Activated CD4-positive, CD25-positive, alpha-beta regulatory T cell treated with anti-CD3 and anti-CD28 coated beads, Interleukin-2, amount 50 U/mL, for 24 hours (primary cell): ENCODE measurements at regions not wholly inside any gene's neighbourhood (a gene's known extent, or its start where the extent isn't known, plus 50 kb on each side); places are given as distances from the start of the nearest gene placed in this dataset.

ENCODE experiments used
- ATAC-seq, 2 donors: fragments of 150-1000 bp; cut with Tn5 transposase; one replicate each; pipeline ENCODE4 v1.10.0; 2021; ENCODE audit warnings: mild to moderate bottlenecking in 1 of 2, moderate library complexity in 1 of 2

GRCh38 chr5:164553851-164554250 is 1048.4 kb downstream of the MAT2B start:
- no peak for ATAC-seq

- ATAC-seq, result no peak
Measured at GRCh38 chr5:164555809-164556208, 1050.4 kb downstream of the MAT2B start.

DNA sequence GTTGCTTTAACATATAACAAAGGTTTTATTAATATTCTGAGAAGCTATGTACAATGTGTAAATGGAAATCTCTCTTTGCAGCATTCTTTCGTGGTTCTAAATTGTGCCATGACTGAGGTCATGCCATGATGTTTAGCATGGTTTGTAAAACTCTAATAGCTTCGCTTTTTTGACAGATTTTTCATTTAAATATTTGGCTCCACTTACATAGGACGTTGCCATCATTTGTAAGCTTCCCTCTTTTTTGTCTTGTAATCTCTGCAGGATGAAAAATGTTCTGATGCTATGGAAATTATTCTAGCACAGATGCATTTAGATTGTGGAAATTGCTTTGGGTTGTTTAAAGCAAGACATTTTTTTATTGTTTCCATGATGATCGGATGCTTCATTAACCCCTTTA is 1054.8 kb downstream of the MAT2B start:
- no peak for ATAC-seq

GRCh38 chr5:164561933-164562872 is 1056.8 kb downstream of the MAT2B start:
- ATAC-seq, result no peak

- ATAC-seq, result no peak
Measured at GRCh38 chr5:164563370-164563769, 1058.0 kb downstream of the MAT2B start.

DNA sequence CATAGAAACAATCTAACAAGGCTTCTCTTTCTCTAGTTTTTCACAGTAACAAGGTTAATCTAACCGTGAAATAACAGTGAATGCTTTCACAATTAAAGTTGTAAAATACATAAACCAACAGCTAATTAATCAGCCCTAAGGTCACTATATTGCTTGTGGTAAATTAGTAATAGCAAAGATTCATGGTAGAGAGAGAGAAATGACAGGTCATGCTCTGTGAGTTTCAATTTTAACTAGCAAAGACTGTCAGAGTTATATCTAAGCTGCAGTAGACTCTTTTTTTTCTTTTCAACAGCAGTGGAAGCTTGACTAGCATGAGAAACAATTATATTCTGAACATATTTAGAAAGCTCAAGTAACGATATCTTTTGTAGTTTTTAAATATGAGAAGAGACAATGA is 1068.0 kb downstream of the MAT2B start:
- ATAC-seq, result no peak

DNA sequence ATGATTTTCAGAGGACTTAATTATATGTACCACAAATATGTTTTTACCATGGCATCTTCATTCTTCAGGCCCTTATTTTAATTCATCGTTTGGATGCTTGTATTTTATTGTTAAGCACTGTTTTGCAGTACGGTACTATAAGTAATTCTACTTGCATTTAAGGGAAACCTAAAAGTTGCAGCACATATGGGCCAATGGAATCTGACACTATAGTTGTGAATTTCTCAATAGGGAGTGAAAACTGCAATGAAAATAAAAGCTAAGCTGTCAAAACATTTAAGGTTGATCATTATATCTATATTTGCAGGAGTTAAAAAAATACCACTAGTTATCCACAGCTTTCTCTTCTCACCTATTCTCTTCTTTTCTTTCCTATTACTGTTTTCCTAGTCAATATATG is 1071.8 kb downstream of the MAT2B start:
- no peak for ATAC-seq

DNA sequence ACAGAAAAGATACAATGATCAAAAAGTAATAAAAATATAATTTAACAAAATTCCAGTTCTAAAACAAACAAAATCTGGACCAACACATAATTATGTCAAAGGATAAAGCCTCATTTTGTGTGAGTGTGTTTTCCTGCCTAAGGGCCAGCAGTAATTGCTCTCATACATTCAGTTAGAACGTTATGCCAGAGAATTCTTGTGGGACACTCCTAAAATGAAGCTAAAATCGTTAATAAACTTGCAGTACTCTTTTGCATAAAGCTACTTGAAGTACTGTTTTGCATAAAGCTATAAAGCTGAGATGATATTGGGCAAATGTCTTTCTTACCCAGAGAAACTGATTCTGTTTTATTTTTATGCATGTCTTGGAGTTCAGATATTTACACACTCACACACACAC is 1072.3 kb downstream of the MAT2B start:
- no peak for ATAC-seq

DNA sequence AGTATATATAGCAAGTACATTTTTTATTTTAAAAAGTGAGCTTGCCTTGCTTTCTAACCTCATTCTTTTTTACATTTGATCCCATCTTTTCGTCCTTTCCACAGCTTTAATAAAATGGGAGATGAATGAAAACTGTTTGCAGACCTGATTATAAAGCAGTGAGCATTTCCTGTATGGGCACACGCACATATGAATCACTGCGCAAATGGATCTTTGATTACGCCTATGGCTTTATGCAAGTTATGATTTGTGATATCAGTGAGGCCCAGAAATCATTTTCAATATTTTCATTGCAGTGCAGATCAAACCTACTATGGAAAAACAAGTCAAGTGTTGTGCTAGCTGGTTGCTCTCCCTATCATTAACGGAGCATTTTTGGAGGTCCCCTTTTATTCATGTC is 1073.0 kb downstream of the MAT2B start:
- ATAC-seq, result no peak

DNA sequence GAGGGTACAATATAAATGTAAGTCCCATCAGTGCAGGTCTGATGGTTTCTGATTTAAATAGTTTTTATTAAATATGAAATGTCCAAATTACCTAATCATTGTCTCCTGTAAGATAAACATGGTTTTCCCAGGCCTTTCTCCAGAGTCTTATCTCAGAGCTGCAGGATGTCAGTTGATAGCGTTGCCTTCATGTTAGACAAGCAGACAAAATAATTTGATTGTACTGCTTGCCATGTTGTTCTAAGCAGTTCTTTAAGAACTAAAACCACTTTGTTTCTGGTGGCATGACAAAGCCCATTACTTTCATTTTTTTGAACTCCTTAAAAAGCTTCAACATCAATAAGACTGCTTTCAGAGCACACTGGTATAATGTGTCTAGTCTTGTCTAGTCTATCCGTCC is 1073.5 kb downstream of the MAT2B start:
- ATAC-seq, result no peak

DNA sequence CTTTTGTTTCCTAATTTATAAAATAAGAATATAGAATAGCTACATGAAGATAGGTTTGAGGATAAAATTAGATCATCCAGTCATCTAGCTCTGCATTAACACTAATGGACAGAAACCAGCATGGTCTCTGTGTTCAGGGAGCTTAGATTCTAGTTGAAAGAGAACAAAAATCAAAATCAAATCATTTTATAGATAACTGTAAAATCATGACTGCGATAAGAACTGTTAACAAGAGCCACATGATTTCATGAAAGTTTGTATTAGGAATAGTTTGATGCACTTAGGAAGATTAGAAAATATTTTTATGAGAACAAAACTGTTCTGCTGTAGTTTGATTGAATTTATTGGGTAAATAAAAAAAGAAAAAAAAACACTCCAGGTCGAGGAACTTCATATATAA is 1074.7 kb downstream of the MAT2B start:
- ATAC-seq, result no peak

- no peak for ATAC-seq
Measured at GRCh38 chr5:164581889-164582288, 1076.5 kb downstream of the MAT2B start.

GRCh38 chr5:164593982-164594381 is 1088.6 kb downstream of the MAT2B start:
- ATAC-seq, result no peak

DNA sequence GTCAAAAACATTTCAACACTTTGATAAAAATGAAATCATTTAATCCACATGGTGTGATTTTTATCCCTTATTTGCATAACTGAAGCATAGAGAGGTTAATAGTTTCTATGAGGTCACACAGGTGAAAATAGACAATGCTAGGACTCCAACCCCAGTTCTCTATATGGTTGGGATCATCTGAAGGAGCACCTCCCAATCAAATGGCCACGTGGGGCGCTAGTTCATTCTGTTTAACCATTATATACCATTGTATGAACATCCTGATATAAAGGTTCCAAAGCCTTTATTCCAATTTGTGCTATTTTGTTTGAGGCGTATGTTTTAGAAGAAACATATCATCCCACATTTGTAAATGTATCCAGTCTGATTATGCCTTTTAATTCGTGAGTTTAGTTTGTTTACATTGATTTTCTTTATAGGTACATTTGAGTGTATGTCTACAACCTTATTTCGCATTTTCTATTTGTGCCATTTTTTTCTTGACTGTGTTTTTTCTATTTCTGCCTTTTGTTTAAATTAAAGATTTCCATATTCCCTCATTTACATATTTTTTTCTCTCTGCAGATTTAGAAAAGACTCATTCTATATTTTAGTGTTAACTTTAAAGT is 1092.0 kb downstream of the MAT2B start:
- ATAC-seq, result no peak

- ATAC-seq, result no peak
Measured at GRCh38 chr5:164600274-164600673, 1094.9 kb downstream of the MAT2B start.

GRCh38 chr5:164600929-164601535 is 1095.6 kb downstream of the MAT2B start:
- ATAC-seq, result no peak

- no peak for ATAC-seq
Measured at GRCh38 chr5:164608507-164608906, 1103.1 kb downstream of the MAT2B start.

DNA sequence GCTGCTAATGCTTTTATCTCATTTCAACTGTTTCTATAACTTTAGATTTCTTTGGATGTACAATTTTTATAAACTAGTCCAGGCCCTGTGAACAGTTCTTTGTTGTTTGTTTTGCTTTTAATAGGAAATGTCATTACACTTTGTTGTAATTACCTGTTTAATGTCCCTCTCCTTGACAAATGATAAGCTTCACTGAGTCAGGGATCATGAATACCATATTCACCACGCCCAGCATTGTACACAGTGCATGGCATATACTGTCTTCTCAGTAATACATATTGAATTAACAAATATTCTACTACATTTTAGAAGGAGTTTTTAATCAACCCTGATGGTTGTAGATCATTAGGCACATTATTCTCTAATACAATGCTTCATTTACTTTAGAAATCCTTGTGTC is 1105.0 kb downstream of the MAT2B start:
- no peak for ATAC-seq

DNA sequence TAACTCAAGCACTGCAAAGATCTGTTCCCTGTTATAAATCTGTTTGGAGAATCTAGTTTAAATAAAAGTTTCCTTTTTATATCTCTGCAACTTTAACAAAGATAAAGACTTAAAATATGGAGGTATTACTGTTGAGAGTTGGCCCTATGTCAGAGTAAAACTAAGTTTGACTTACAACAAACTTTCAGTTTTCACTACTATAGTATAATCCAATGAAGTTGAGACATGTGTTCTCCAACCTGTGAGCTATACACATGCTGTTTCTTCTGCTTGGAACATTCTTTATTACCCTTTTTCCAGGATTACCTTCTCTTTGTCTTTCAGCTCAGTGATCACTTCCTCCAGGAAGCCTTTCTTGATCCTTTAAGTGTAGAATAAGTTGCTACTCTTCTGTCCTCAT is 1109.3 kb downstream of the MAT2B start:
- ATAC-seq, result no peak

- no peak for ATAC-seq
Measured at GRCh38 chr5:164617290-164617689, 1111.9 kb downstream of the MAT2B start.

GRCh38 chr5:164627021-164627420 is 1121.6 kb downstream of the MAT2B start:
- ATAC-seq, result no peak

DNA sequence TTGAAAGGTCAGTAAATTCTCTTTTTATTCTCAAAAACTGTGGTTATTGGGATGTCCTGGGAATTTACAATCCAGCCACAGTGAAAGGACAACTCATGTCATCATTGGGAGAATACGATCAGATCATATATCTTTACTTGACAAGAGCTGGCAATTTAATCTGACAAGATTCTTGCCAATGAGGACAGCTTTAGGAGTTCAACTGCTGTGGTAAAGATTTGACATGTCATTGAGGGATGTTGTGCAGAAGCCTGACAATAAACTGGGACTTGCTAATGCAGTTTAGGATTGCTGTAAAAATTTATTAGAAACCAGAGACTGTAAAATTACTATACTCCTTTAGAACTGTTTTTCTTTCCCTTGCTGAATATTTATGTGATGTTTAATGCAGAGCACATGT is 1131.0 kb downstream of the MAT2B start:
- ATAC-seq, result no peak

DNA sequence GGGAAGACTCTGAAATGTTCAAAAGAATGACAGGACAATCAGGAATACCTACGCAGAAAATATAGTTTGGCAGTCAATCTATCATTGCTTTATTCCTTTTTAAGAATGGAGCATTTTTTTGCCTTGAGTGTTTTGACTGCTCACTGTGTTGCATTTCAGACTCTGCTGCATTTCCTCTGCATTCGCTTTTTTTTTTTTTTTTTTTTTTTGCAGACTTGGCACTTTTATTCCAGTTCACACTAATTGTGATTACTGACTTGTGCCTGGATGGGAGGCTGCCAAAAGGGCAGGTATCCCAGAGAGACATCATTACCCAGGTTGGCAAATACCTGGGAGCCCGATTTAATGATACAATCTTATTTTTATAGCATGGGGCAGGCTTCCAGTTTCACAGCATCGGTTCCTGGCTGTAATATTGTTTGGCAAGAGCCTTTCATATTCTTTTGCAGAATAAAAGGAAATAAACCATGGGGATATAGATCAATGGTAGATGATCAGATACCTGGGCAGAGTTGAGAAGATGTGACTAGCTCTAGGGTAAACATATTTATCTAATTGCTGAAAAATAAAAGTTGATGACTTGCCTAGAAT is 1132.6 kb downstream of the MAT2B start:
- no peak for ATAC-seq

- ATAC-seq, result no peak
Measured at GRCh38 chr5:164649266-164649665, 1143.8 kb downstream of the MAT2B start.
